GM10266 (cell line): ENCODE measurements at regions not wholly inside any gene's neighbourhood (a gene's known extent, or its start where the extent isn't known, plus 50 kb on each side); places are given as distances from the start of the nearest gene placed in this dataset.

Experiments
- DNase-seq: peaks from one replicate; pipeline ENCODE4 v3.0.0; 2012; ENCODE audit errors: extremely low spot score
- CTCF ChIP-seq: IDR thresholded peaks from 2 replicates; pipeline ENCODE4 v1.5.1; 2012; ENCODE audit warnings: mild to moderate bottlenecking, low read depth; ENCODE audit not compliant: control insufficient read depth, insufficient read depth; ENCODE audit errors: missing control alignments

GRCh38 chr6:4564801-4565271, 211.4 kb upstream of the CDYL start:
- no peak for DNase-seq
- TF ChIP-seq CTCF, result no peak

- no peak for TF ChIP-seq CTCF
- DNase-seq, result no peak
These were observed 212.3 kb upstream of the CDYL start for GRCh38 chr6:4563877-4564276.

GRCh38 chr6:4563156-4563555, 213.0 kb upstream of the CDYL start:
- DNase-seq, result no peak
- no peak for TF ChIP-seq CTCF

- no peak for DNase-seq
- no peak for TF ChIP-seq CTCF
These were observed 214.3 kb upstream of the CDYL start for GRCh38 chr6:4561773-4562400.

GRCh38 chr6:4561078-4561435, 215.1 kb upstream of the CDYL start:
- no peak for DNase-seq
- TF ChIP-seq CTCF, result no peak

GRCh38 chr6:4560221-4561077, 215.8 kb upstream of the CDYL start:
- DNase-seq, result no peak
- TF ChIP-seq CTCF, result no peak
